Mucosa of descending colon (tissue), 3 donors: ENCODE measurements at regions not wholly inside any gene's neighbourhood (a gene's known extent, or its start where the extent isn't known, plus 50 kb on each side); places are given as distances from the start of the nearest gene placed in this dataset.
"Not testable (repeated sequence)": the region's sequence is repeated elsewhere in the genome, so short reads cannot be mapped to it uniquely, and the experiment has no call there.

Experiments used
- ATAC-seq: fragments of 200-7000 bp; cut with Tn5 transposase; one replicate; pipeline ENCODE4 v1.9.1; 2020; ENCODE audit warnings: mild to moderate bottlenecking, moderate library complexity
- DNase-seq, 3 donors: peaks; one replicate each; pipeline ENCODE4 v3.0.0-alpha.2; 2020
- H3K36me3 ChIP-seq: fragments of 200-600 bp; one replicate; pipeline ENCODE4 v1.8.0; 2021; ENCODE audit warnings: low read depth, mild to moderate bottlenecking
- H3K4me1 ChIP-seq: fragments of 200-600 bp; one replicate; pipeline ENCODE4 v1.8.0; 2021; ENCODE audit warnings: low read depth, mild to moderate bottlenecking
- H3K4me3 ChIP-seq: fragments of 200-600 bp; one replicate; pipeline ENCODE4 v1.8.0; 2021; ENCODE audit warnings: mild to moderate bottlenecking
- H3K9me3 ChIP-seq: fragments of 200-600 bp; one replicate; pipeline ENCODE4 v1.8.0; 2021; ENCODE audit warnings: mild to moderate bottlenecking
- CTCF ChIP-seq: fragments of 200-600 bp; IDR thresholded peaks from one replicate; pipeline ENCODE4 v1.8.0; 2022; ENCODE audit warnings: antibody characterized with exemption, mild to moderate bottlenecking
- intact Hi-C, 2 donors: fragments of 100-400 bp; cut with DNase I in 1 of 2; cut with micrococcal nuclease in 1 of 2; formaldehyde crosslinking; loops; one replicate each; pipeline versions ENCODE4 v1.11.0 to v1.11.1; 2022; cut with DNase I, micrococcal nuclease
- donor health status: DM: no; HTN: no; CAD: no; lungs with moderate emphysema.
- donor health status: DM: no; HTN: no; CAD: no.
- donor health status: DM: no; HTN: yes; CAD: no.

- H3K9me3 ChIP-seq, result no peaks in the 10 kb centered on the region
- H3K4me3 ChIP-seq, result no peak overlapping the region
- no peak for TF ChIP-seq CTCF
- no peak for ATAC-seq
- intact Hi-C loops, result no loop called here
- H3K36me3 ChIP-seq, result no peaks in the 10 kb centered on the region
- H3K4me1 ChIP-seq, result no peaks in the 10 kb centered on the region
- no peak for DNase-seq
These were observed 78.9 kb upstream of the ZSWIM2 start for GRCh38 chr2:186927867-186928191.

- intact Hi-C loops, result no loop called here
- H3K36me3 ChIP-seq, result no peaks in the 10 kb centered on the region
- DNase-seq, result no peak
- no peak for ATAC-seq
- no peak overlapping the region for H3K4me3 ChIP-seq
- no peaks in the 10 kb centered on the region for H3K9me3 ChIP-seq
- H3K4me1 ChIP-seq, result no peaks in the 10 kb centered on the region
- TF ChIP-seq CTCF, result no peak
These were observed 78.4 kb upstream of the ZSWIM2 start for GRCh38 chr2:186927185-186927866.

- Histone ChIP-seq H3K36me3 (no peaks in the 10 kb centered on the region), H3K9me3 (no peaks in the 10 kb centered on the region), H3K4me1 (no peaks in the 10 kb centered on the region), H3K4me3 (no peak overlapping the region)
- TF ChIP-seq CTCF, result no peak
- intact Hi-C loops, result no loop called here
- ATAC-seq (no peak), DNase-seq (no peak)
These were observed 76.5 kb upstream of the ZSWIM2 start for GRCh38 chr2:186925514-186925913.

- H3K36me3 ChIP-seq, ATAC-seq, H3K4me3 ChIP-seq, H3K9me3 ChIP-seq, H3K4me1 ChIP-seq, intact Hi-C loops, DNase-seq: not testable (repeated sequence)
These were observed 73.3 kb upstream of the ZSWIM2 start for GRCh38 chr2:186922316-186922715.

GRCh38 chr2:186919296-186919695, 70.3 kb upstream of the ZSWIM2 start:
- no peaks in the 10 kb centered on the region for H3K4me1 ChIP-seq
- no peak for ATAC-seq
- TF ChIP-seq CTCF, result no peak
- H3K4me3 ChIP-seq, result no peak overlapping the region
- no peaks in the 10 kb centered on the region for H3K9me3 ChIP-seq
- DNase-seq, result no peak
- intact Hi-C loops, result no loop called here
- H3K36me3 ChIP-seq, result no peaks in the 10 kb centered on the region

GRCh38 chr2:186918495-186918894, 69.5 kb upstream of the ZSWIM2 start:
- no peaks in the 10 kb centered on the region for H3K9me3 ChIP-seq
- H3K4me1 ChIP-seq, result no peaks in the 10 kb centered on the region
- H3K36me3 ChIP-seq, result no peaks in the 10 kb centered on the region
- ATAC-seq (no peak), DNase-seq (no peak)
- TF ChIP-seq CTCF, result no peak
- no peak overlapping the region for H3K4me3 ChIP-seq
- intact Hi-C loops, result no loop called here
